ENCODE measurements at regions not wholly inside any gene's neighbourhood (a gene's known extent, or its start where the extent isn't known, plus 50 kb on each side); places are given as distances from the start of the nearest gene placed in this dataset.

GRCh38 chr11:81340225-81340624, 1393.4 kb downstream of the FAM181B start:
- no peak overlapping the region for H3K27ac ChIP-seq (ENCODE audit: low read depth, low read length)
- Mint-ChIP-seq H3K27me3 (ENCODE audit: insufficient read depth) (no peaks in the 10 kb centered on the region), H3K36me3 (ENCODE audit: low read depth) (no peaks in the 10 kb centered on the region), H3K4me3 (no peak overlapping the region), H3K9me3 (no peaks in the 10 kb centered on the region), H3K4me1 (peaks cover 10% of the 10 kb centered on the region), H3K27ac (no peak overlapping the region)
- no peaks in the 10 kb centered on the region for H3K27me3 ChIP-seq (ENCODE audit: control insufficient read depth, insufficient read depth, low read length, poor library complexity, severe bottlenecking)
- no peak for TF ChIP-seq CTCF (conservative IDR thresholded peaks at IDR 0.05)
- H3K9ac ChIP-seq (ENCODE audit: extremely low read depth, low read length, poor library complexity, severe bottlenecking): no peak overlapping the region
- H3K36me3 ChIP-seq (ENCODE audit: control insufficient read depth, insufficient read depth, low read length): no peaks in the 10 kb centered on the region
- H3K4me1 ChIP-seq (ENCODE audit: control insufficient read depth, insufficient read depth, low read length): no peaks in the 10 kb centered on the region
- WGBS, 2 experiments (ENCODE audit: insufficient coverage in 1 of 2, insufficient read length in 1 of 2): 88% methylated on average over 1 of the region's 1 CpG
- no peak overlapping the region for H3K4me3 ChIP-seq (ENCODE audit: low read length)
- DNase-seq: no peak
- no peaks in the 10 kb centered on the region for H3K9me3 ChIP-seq (ENCODE audit: control insufficient read depth, low read length)

GRCh38 chr11:81339521-81339920, 1394.1 kb downstream of the FAM181B start:
- no peaks in the 10 kb centered on the region for H3K9me3 Mint-ChIP-seq
- H3K27me3 Mint-ChIP-seq (ENCODE audit: insufficient read depth): no peaks in the 10 kb centered on the region

GRCh38 chr11:81337756-81338155, 1395.9 kb downstream of the FAM181B start:
- no peak for TF ChIP-seq CTCF (conservative IDR thresholded peaks at IDR 0.05)
- no peak for DNase-seq
- peaks cover 7% of the 10 kb centered on the region for H3K4me1 Mint-ChIP-seq
- WGBS, 2 experiments (ENCODE audit: insufficient coverage in 1 of 2, insufficient read length in 1 of 2): 75 to 96% methylated on average over 1 to 2 of the region's 3 CpGs
- H3K36me3 Mint-ChIP-seq (ENCODE audit: low read depth): no peaks in the 10 kb centered on the region
- Histone ChIP-seq H3K9ac (ENCODE audit: extremely low read depth, low read length, poor library complexity, severe bottlenecking) (no peak overlapping the region), H3K4me3 (ENCODE audit: low read length) (no peak overlapping the region), H3K4me1 (ENCODE audit: control insufficient read depth, insufficient read depth, low read length) (no peaks in the 10 kb centered on the region), H3K36me3 (ENCODE audit: control insufficient read depth, insufficient read depth, low read length) (no peaks in the 10 kb centered on the region), H3K9me3 (ENCODE audit: control insufficient read depth, low read length) (no peaks in the 10 kb centered on the region), H3K27me3 (ENCODE audit: control insufficient read depth, insufficient read depth, low read length, poor library complexity, severe bottlenecking) (no peaks in the 10 kb centered on the region), H3K27ac (ENCODE audit: low read depth, low read length) (no peak overlapping the region)
- H3K27ac Mint-ChIP-seq: no peak overlapping the region
- no peak overlapping the region for H3K4me3 Mint-ChIP-seq
- H3K9me3 Mint-ChIP-seq: no peaks in the 10 kb centered on the region
- no peaks in the 10 kb centered on the region for H3K27me3 Mint-ChIP-seq (ENCODE audit: insufficient read depth)

More at GRCh38 chr11:81339521-81339920, 1394.1 kb downstream of the FAM181B start:
- Mint-ChIP-seq H3K27ac (no peak overlapping the region), H3K36me3 (ENCODE audit: low read depth) (no peaks in the 10 kb centered on the region), H3K4me3 (no peak overlapping the region), H3K4me1 (peaks cover 10% of the 10 kb centered on the region)
- no peaks in the 10 kb centered on the region for H3K4me1 ChIP-seq (ENCODE audit: control insufficient read depth, insufficient read depth, low read length)
- no peak overlapping the region for H3K9ac ChIP-seq (ENCODE audit: extremely low read depth, low read length, poor library complexity, severe bottlenecking)
- H3K36me3 ChIP-seq (ENCODE audit: control insufficient read depth, insufficient read depth, low read length): no peaks in the 10 kb centered on the region
- H3K9me3 ChIP-seq (ENCODE audit: control insufficient read depth, low read length): no peaks in the 10 kb centered on the region
- no peak for TF ChIP-seq CTCF (conservative IDR thresholded peaks at IDR 0.05)
- WGBS, 2 experiments (ENCODE audit: insufficient coverage in 1 of 2, insufficient read length in 1 of 2): 92% methylated on average over 2 of the region's 2 CpGs; no CpG with 5 or more reads in 1 of the 2 experiments
- H3K27ac ChIP-seq (ENCODE audit: low read depth, low read length): no peak overlapping the region
- H3K4me3 ChIP-seq (ENCODE audit: low read length): no peak overlapping the region
- DNase-seq: no peak
- H3K27me3 ChIP-seq (ENCODE audit: control insufficient read depth, insufficient read depth, low read length, poor library complexity, severe bottlenecking): no peaks in the 10 kb centered on the region

Measured in endodermal cell (in vitro differentiated cells).